Endothelial cell of umbilical vein (primary cell): ENCODE measurements at regions not wholly inside any gene's neighbourhood (a gene's known extent, or its start where the extent isn't known, plus 50 kb on each side); places are given as distances from the start of the nearest gene placed in this dataset.

ENCODE experiments used
- BruUV-seq: library from RNA; stranded (reverse); fragments of 400-500 nt; replicated peaks from 2 replicates; lab custom pipeline; 2021; lab: Mats Ljungman, UMichigan
- CTCF ChIA-PET: fragments of 300-600, 350-600 bp; sonication (Branson Sonifier 250); formaldehyde crosslinking; loops from one replicate; lab custom pipeline; 2021; ENCODE audit warnings: antibody characterized with exemption, inconsistent platforms; lab: Charles Lee
- POLR2A ChIA-PET: fragments of 300-600, 350-600 bp; sonication (Branson Sonifier 250); formaldehyde crosslinking; loops from one replicate; lab custom pipeline; 2021; ENCODE audit warnings: antibody characterized with exemption, inconsistent platforms; lab: Charles Lee
- DNase-seq: peaks from one replicate; pipeline ENCODE4 v3.0.0-alpha.2; 2011; ENCODE audit warnings: low read depth, low spot score
- FAIRE-seq: peaks from 2 replicates; lab custom pipeline; 2011; peaks lifted over from hg19 to GRCh38; lab: Jason Lieb, UNC
- H2AFZ ChIP-seq: 2 replicates; pipeline ENCODE4 v1.6.0; 2012; ENCODE audit warnings: low read depth, low read length, control low read depth, inconsistent platforms
- H3K27ac ChIP-seq: 2 replicates; pipeline ENCODE4 v1.5.1; 2011; ENCODE audit warnings: low read depth, mild to moderate bottlenecking, control low read depth, low read length, moderate library complexity; ENCODE audit not compliant: insufficient read depth
- H3K27me3 ChIP-seq, 2 experiments: 2 replicates each; pipeline versions ENCODE4 v1.6.0 to v1.6.1; 2011; ENCODE audit warnings: low read length in 2 of 2, mixed read lengths in 1 of 2; ENCODE audit not compliant: control insufficient read depth in 2 of 2, insufficient read depth in 2 of 2
- H3K36me3 ChIP-seq, 2 experiments: 2 replicates in 1 of 2; 3 replicates in 1 of 2; pipeline ENCODE4 v1.5.1; 2011; ENCODE audit warnings: low read length in 2 of 2, mild to moderate bottlenecking in 1 of 2, moderate library complexity in 1 of 2; ENCODE audit not compliant: control insufficient read depth in 2 of 2, insufficient read depth in 2 of 2; ENCODE audit errors: extremely low read depth in 1 of 2
- H3K4me1 ChIP-seq: 3 replicates; pipeline ENCODE4 v1.5.1; 2011; ENCODE audit warnings: mild to moderate bottlenecking, low read length; ENCODE audit not compliant: control insufficient read depth, insufficient read depth; ENCODE audit errors: extremely low read depth
- H3K4me2 ChIP-seq: 2 replicates; pipeline ENCODE4 v1.6.1; 2011; ENCODE audit warnings: low read length, control low read depth, mixed read lengths; ENCODE audit not compliant: insufficient read depth
- H3K4me3 ChIP-seq, 3 experiments: fragments of 200-600 bp in 1 of 3; sonication (generic), shearing (Covaris generic) in 1 of 3; replicated peaks in 1 of 3; 2 replicates each; pipeline ENCODE4 v1.5.1; 2011 to 2016; ENCODE audit warnings: control low read depth in 3 of 3, low read length in 3 of 3, mild to moderate bottlenecking in 2 of 3, inconsistent platforms in 1 of 3, low read depth in 1 of 3, moderate library complexity in 1 of 3; ENCODE audit not compliant: insufficient read depth in 1 of 3
- H3K79me2 ChIP-seq: 2 replicates; pipeline ENCODE4 v1.6.0; 2012; ENCODE audit warnings: low read length, inconsistent platforms; ENCODE audit not compliant: control insufficient read depth, insufficient read depth
- H3K9ac ChIP-seq: replicated peaks from 2 replicates; pipeline ENCODE3; 2011; ENCODE audit warnings: low read length, control low read depth; ENCODE audit not compliant: insufficient read depth; ENCODE audit errors: extremely low read depth
- H3K9me1 ChIP-seq: replicated peaks from 3 replicates; pipeline ENCODE4 v1.6.0; 2011; ENCODE audit warnings: mild to moderate bottlenecking, low read length; ENCODE audit not compliant: control insufficient read depth, insufficient read depth; ENCODE audit errors: extremely low read depth
- H3K9me3 ChIP-seq: replicated peaks from 2 replicates; pipeline ENCODE4 v1.5.1; 2012; ENCODE audit warnings: low read length, inconsistent platforms; ENCODE audit not compliant: control insufficient read depth, insufficient read depth
- H4K20me1 ChIP-seq: replicated peaks from 2 replicates; pipeline ENCODE3; 2011; ENCODE audit warnings: mild to moderate bottlenecking, low read length; ENCODE audit not compliant: control insufficient read depth, insufficient read depth; ENCODE audit errors: extremely low read depth
- CTCF ChIP-seq, 2 donors: IDR thresholded peaks; 1 replicate in 1 of 2; 2 replicates in 1 of 2; pipeline ENCODE4 v1.5.1; 2011; ENCODE audit warnings: low read length in 2 of 2, mild to moderate bottlenecking in 2 of 2, moderate library complexity in 2 of 2, control low read depth in 1 of 2, inconsistent platforms in 1 of 2, low read depth in 1 of 2; ENCODE audit not compliant: insufficient read depth in 1 of 2; ENCODE audit errors: extremely low read depth in 1 of 2
- EZH2 ChIP-seq: IDR thresholded peaks from 2 replicates; pipeline ENCODE4 v1.6.1; 2012; ENCODE audit warnings: borderline replicate concordance, low read depth, mild to moderate bottlenecking, moderate library complexity, low read length, inconsistent platforms; ENCODE audit not compliant: severe bottlenecking
- FOS ChIP-seq: IDR thresholded peaks from 2 replicates; pipeline ENCODE4 v1.6.1; 2011; ENCODE audit warnings: mild to moderate bottlenecking, low read length, moderate library complexity, borderline replicate concordance; ENCODE audit not compliant: insufficient read depth
- GATA2 ChIP-seq: IDR thresholded peaks from 2 replicates; pipeline ENCODE4 v1.7.0; 2011; ENCODE audit warnings: low read depth, mild to moderate bottlenecking, moderate library complexity, mixed read lengths, low read length; ENCODE audit not compliant: insufficient read length, insufficient read depth
- JUN ChIP-seq: IDR thresholded peaks from 2 replicates; pipeline ENCODE4 v1.6.1; 2011; ENCODE audit warnings: borderline replicate concordance, low read depth; ENCODE audit not compliant: insufficient read length, insufficient read depth
- MAX ChIP-seq: IDR thresholded peaks from 2 replicates; pipeline ENCODE4 v1.6.1; 2011; ENCODE audit not compliant: insufficient read depth, insufficient read length
- MYC ChIP-seq: IDR thresholded peaks from one replicate; pipeline ENCODE4 v1.6.1; 2011; ENCODE audit warnings: mild to moderate bottlenecking, low read depth, low read length
- POLR2A ChIP-seq: IDR thresholded peaks from 2 replicates; pipeline ENCODE4 v1.6.1; 2012; ENCODE audit warnings: low read depth, mild to moderate bottlenecking, control low read depth, low read length
- POLR2AphosphoS5 ChIP-seq: IDR thresholded peaks from 2 replicates; pipeline ENCODE4 v1.6.1; 2012; ENCODE audit warnings: low read depth, mild to moderate bottlenecking, control low read depth, low read length, moderate library complexity; ENCODE audit not compliant: insufficient read depth
- dilution Hi-C: fragments of 300-500 bp; cut with MboI; formaldehyde crosslinking; loops from one replicate; pipeline ENCODE4 v1.15.0; 2019; ENCODE audit warnings: low sequenced_read_pairs; ENCODE audit not compliant: extremely low pct_ligation_motif_present
- intact Hi-C: fragments of 100-400 bp; cut with micrococcal nuclease; formaldehyde crosslinking; loops from one replicate; pipeline ENCODE4 v1.10.0; 2022

GRCh38 chr13:104246955-104247354 lies 1180.7 kb upstream of the SLC10A2 start:
- TF ChIP-seq FOS: no peak
- no peak for TF ChIP-seq MYC
- TF ChIP-seq JUN: no peak
- TF ChIP-seq MAX: no peak
- TF ChIP-seq POLR2AphosphoS5: no peak
- no peak for TF ChIP-seq EZH2
- TF ChIP-seq GATA2: no peak
- TF ChIP-seq POLR2A: no peak
- no peak for TF ChIP-seq CTCF (IDR thresholded peaks at IDR 0.05; ENCODE audit: extremely low read depth in 1 of 2, insufficient read depth in 1 of 2, low read depth in 1 of 2, low read length in 2 of 2)
- Histone ChIP-seq H3K36me3 (no peaks in the 10 kb centered on the region), H2AFZ (no peak overlapping the region), H3K9ac (no peak overlapping the region), H3K79me2 (no peaks in the 10 kb centered on the region), H3K9me3 (no peaks in the 10 kb centered on the region), H3K9me1 (no peaks in the 10 kb centered on the region), H3K4me1 (no peaks in the 10 kb centered on the region), H3K4me3 (no peak overlapping the region), H3K27me3 (no peaks in the 10 kb centered on the region), H3K4me2 (no peak overlapping the region), H4K20me1 (no peaks in the 10 kb centered on the region), H3K27ac (no peak overlapping the region)
- dilution Hi-C loops: no loop called here
- ChIA-PET POLR2A (no interaction called here), CTCF (interaction anchor here (1.2 to 1.4 kb wide), 3 partner anchors 9 to 10 kb away, joined by 3 to 4 read pairs (median 3); no protein-coding TSS in a partner anchor)
- no TSS peak for BruUV-seq
- intact Hi-C loops: no loop called here
- FAIRE-seq: no peak
- DNase-seq: no peak
